Thyroid gland (tissue), 4 donors: ENCODE measurements at regions not wholly inside any gene's neighbourhood (a gene's known extent, or its start where the extent isn't known, plus 50 kb on each side); places are given as distances from the start of the nearest gene placed in this dataset.

Source experiments
- DNase-seq, 2 donors: peaks; one replicate each; pipeline ENCODE4 v3.0.0-alpha.2; 2019
- H3K27ac ChIP-seq, 3 donors: fragments of 200-600 bp; sonication (generic); 1 replicate in 2 of 3; 2 replicates in 1 of 3; pipeline ENCODE4 v1.5.1; 2016 to 2019; ENCODE audit warnings: mild to moderate bottlenecking in 1 of 3, moderate library complexity in 1 of 3
- H3K27me3 ChIP-seq: fragments of 200-600 bp; sonication (generic); one replicate; pipeline ENCODE4 v1.5.1; 2019
- H3K36me3 ChIP-seq, 2 donors: fragments of 200-600 bp; sonication (generic); one replicate each; pipeline ENCODE4 v1.5.1; 2016 to 2019
- H3K4me1 ChIP-seq, 2 donors: fragments of 200-600 bp; sonication (generic); one replicate each; pipeline ENCODE4 v1.5.1; 2017 to 2019
- H3K4me3 ChIP-seq, 3 donors: fragments of 200-600 bp; sonication (generic); replicated peaks in 1 of 3; 1 replicate in 2 of 3; 2 replicates in 1 of 3; pipeline ENCODE4 v1.5.1; 2016; ENCODE audit warnings: mild to moderate bottlenecking in 1 of 3
- H3K9me3 ChIP-seq: fragments of 200-600 bp; sonication (generic); one replicate; pipeline ENCODE4 v1.5.1; 2017
- CTCF ChIP-seq, 6 experiments: fragments of 200-600 bp in 3 of 6; fragments of 450-650 bp in 3 of 6; sonication (generic) in 3 of 6; IDR thresholded peaks; one replicate each; pipeline ENCODE4 v1.5.1; 2016 to 2019; ENCODE audit warnings: antibody characterized with exemption in 6 of 6, mild to moderate bottlenecking in 2 of 6, inconsistent platforms in 1 of 6, moderate library complexity in 1 of 6
- POLR2A ChIP-seq, 2 donors: fragments of 450-650 bp; IDR thresholded peaks; one replicate each; pipeline ENCODE4 v1.6.1; 2017; ENCODE audit warnings: antibody characterized with exemption in 2 of 2, mild to moderate bottlenecking in 2 of 2, moderate library complexity in 1 of 2
- WGBS, 2 donors: methylation state at CpG; one replicate each; pipeline ENCODE4 v1.1.5; 2017; 5-methylcytosine and 5-hydroxymethylcytosine counted together
- intact Hi-C: fragments of 100-400 bp; cut with DNase I; formaldehyde crosslinking; loops from one replicate; pipeline ENCODE4 v1.15.1; 2023

GRCh38 chr14:34228650-34228976 lies 233.4 kb downstream of the SPTSSA start:
- no peaks in the 10 kb centered on the region for H3K36me3 ChIP-seq
- TF ChIP-seq POLR2A (IDR thresholded peaks at IDR 0.05) (no peak), CTCF (IDR thresholded peaks at IDR 0.05) (no peak)
- intact Hi-C loops = loop anchor here (5.0 kb wide), 2 partner anchors 131 to 386 kb away; no protein-coding TSS in a partner anchor
- DNase-seq = no peak
- no peaks in the 10 kb centered on the region for H3K9me3 ChIP-seq
- H3K27me3 ChIP-seq = no peaks in the 10 kb centered on the region
- H3K4me3 ChIP-seq = no peak overlapping the region
- H3K4me1 ChIP-seq = no peaks in the 10 kb centered on the region
- 75 to 82% methylated on average over 5 of the region's 5 CpGs for WGBS, 2 donors
- H3K27ac ChIP-seq = no peak overlapping the region

GRCh38 chr14:34227834-34228649 lies 234.0 kb downstream of the SPTSSA start:
- TF ChIP-seq POLR2A (IDR thresholded peaks at IDR 0.05) (no peak), CTCF (IDR thresholded peaks at IDR 0.05) (peak in 5 of 6 experiments; percentile 57 to 83 (median 71))
- Histone ChIP-seq H3K27ac (no peak overlapping the region), H3K4me3 (no peak overlapping the region), H3K27me3 (no peaks in the 10 kb centered on the region), H3K9me3 (no peaks in the 10 kb centered on the region), H3K36me3 (no peaks in the 10 kb centered on the region), H3K4me1 (no peaks in the 10 kb centered on the region)
- intact Hi-C loops = loop anchor here (5.0 kb wide), 2 partner anchors 131 to 386 kb away; no protein-coding TSS in a partner anchor
- WGBS, 2 donors = 35 to 38% methylated on average over 22 of the region's 22 CpGs
- DNase-seq = peak; percentile 57 to 67

DNA sequence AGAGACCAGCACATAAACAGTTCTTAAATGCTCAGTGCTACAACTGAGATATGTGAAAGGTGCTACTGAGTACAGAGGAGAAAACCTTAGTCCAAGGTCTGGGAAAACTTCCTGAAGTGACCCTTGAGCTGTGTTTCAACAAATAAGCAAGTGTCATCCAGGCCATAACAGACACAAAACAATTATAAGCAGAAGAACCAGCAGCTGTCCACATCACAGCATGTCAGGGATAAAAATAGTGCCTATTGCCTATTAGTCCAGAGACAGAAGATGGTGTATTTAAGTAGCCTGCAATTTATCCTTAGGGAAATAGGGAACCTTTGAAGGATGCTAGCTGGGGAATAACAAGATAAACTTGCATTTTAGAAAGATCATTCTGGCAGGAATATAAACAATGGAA lies 237.8 kb downstream of the SPTSSA start:
- Histone ChIP-seq H3K4me1 (no peaks in the 10 kb centered on the region), H3K27ac (no peak overlapping the region), H3K36me3 (no peaks in the 10 kb centered on the region), H3K9me3 (no peaks in the 10 kb centered on the region), H3K4me3 (no peak overlapping the region), H3K27me3 (no peaks in the 10 kb centered on the region)
- intact Hi-C loops = no loop called here
- no peak for DNase-seq
- no peak for TF ChIP-seq POLR2A (IDR thresholded peaks at IDR 0.05)
- TF ChIP-seq CTCF (IDR thresholded peaks at IDR 0.05) = no peak

DNA sequence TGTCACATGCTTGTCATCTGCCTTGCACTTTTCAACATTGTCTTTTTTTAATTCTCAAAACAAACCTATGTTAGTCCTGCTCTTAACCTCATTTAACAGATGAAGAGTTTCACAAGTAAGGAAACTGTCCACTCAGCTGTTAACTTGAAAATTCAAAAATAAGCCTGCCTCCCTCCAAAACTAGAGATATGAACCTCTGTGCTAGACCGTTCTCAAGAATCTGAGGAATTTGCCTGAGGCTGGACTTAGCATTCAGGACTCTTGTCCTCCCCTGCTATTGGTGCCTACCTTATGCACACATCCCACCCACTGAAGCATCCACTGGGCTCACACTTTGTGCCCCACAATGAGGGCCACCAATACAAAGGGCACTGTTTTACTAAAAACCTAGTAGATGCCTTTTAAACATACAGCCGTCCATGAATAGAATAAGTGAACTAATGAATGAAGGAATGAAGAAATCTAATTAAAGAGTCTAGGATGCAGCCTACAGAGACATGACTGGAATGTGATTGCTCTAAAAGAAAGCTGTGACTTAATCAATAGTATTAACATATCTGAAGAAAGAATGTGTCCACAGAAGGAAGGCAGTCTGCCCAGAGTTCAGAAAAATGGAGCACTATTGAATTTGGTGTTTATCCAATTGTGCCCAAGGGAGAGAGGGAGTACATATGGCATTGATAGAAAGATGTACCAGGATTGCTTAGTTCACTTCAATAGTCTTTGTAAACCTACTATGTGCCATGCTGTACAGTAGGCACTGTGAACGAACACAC lies 238.5 kb downstream of the SPTSSA start:
- WGBS, 2 donors = 74 to 79% methylated on average over 3 of the region's 3 CpGs
- TF ChIP-seq POLR2A (IDR thresholded peaks at IDR 0.05) = no peak
- Histone ChIP-seq H3K4me1 (no peaks in the 10 kb centered on the region), H3K27ac (no peak overlapping the region), H3K9me3 (no peaks in the 10 kb centered on the region), H3K36me3 (no peaks in the 10 kb centered on the region), H3K27me3 (no peaks in the 10 kb centered on the region), H3K4me3 (no peak overlapping the region)
- no peak for DNase-seq
- intact Hi-C loops = no loop called here

DNA sequence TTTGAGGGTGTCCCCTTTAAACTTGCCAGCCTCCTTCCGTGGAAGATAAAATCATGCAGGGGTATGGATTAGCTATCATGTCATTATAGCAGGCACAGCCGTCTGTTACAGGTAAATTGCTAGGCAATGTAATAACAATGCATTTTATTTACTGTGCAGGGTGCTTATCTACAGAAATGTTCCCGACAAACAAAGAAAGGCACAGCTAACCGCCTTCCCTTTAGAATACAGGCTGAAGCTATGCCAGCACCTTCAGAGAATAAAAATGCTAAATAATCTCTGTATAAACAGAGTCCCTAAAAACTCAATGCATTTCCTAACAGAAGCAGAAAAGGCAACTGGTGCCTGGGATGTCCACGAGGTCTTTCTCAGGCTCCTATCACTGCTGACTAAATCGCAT lies 239.2 kb downstream of the SPTSSA start:
- no peaks in the 10 kb centered on the region for H3K9me3 ChIP-seq
- no peak for TF ChIP-seq CTCF (IDR thresholded peaks at IDR 0.05)
- no peak for TF ChIP-seq POLR2A (IDR thresholded peaks at IDR 0.05)
- no peak for DNase-seq
- 74 to 80% methylated on average over 6 of the region's 6 CpGs for WGBS, 2 donors
- H3K27ac ChIP-seq = no peak overlapping the region
- no peaks in the 10 kb centered on the region for H3K27me3 ChIP-seq
- no peaks in the 10 kb centered on the region for H3K36me3 ChIP-seq
- H3K4me3 ChIP-seq = no peak overlapping the region
- intact Hi-C loops = no loop called here
- H3K4me1 ChIP-seq = no peaks in the 10 kb centered on the region
